Mucosa of descending colon (tissue), 3 donors: ENCODE measurements at regions not wholly inside any gene's neighbourhood (a gene's known extent, or its start where the extent isn't known, plus 50 kb on each side); places are given as distances from the start of the nearest gene placed in this dataset.

Experiments used
- ATAC-seq: fragments of 200-7000 bp; cut with Tn5 transposase; one replicate; pipeline ENCODE4 v1.9.1; 2020; ENCODE audit warnings: mild to moderate bottlenecking, moderate library complexity
- DNase-seq, 3 donors: peaks; one replicate each; pipeline ENCODE4 v3.0.0-alpha.2; 2020
- H3K36me3 ChIP-seq: fragments of 200-600 bp; one replicate; pipeline ENCODE4 v1.8.0; 2021; ENCODE audit warnings: low read depth, mild to moderate bottlenecking
- H3K4me1 ChIP-seq: fragments of 200-600 bp; one replicate; pipeline ENCODE4 v1.8.0; 2021; ENCODE audit warnings: low read depth, mild to moderate bottlenecking
- H3K4me3 ChIP-seq: fragments of 200-600 bp; one replicate; pipeline ENCODE4 v1.8.0; 2021; ENCODE audit warnings: mild to moderate bottlenecking
- H3K9me3 ChIP-seq: fragments of 200-600 bp; one replicate; pipeline ENCODE4 v1.8.0; 2021; ENCODE audit warnings: mild to moderate bottlenecking
- intact Hi-C, 2 donors: fragments of 100-400 bp; cut with DNase I in 1 of 2; cut with micrococcal nuclease in 1 of 2; formaldehyde crosslinking; loops; one replicate each; pipeline versions ENCODE4 v1.11.0 to v1.11.1; 2022; cut with DNase I, micrococcal nuclease
- TF ChIP-seq, protein P1 (sequence below): fragments of 200-600 bp; IDR thresholded peaks from one replicate; pipeline ENCODE4 v1.8.0; 2022; ENCODE audit warnings: antibody characterized with exemption, mild to moderate bottlenecking
- donor health status: DM: no; HTN: no; CAD: no; lungs with moderate emphysema.
- donor health status: DM: no; HTN: no; CAD: no.
- donor health status: DM: no; HTN: yes; CAD: no.

- no peaks in the 10 kb centered on the region for H3K4me1 ChIP-seq
- intact Hi-C loops, result no loop called here
- no peak overlapping the region for H3K4me3 ChIP-seq
- H3K36me3 ChIP-seq, result no peaks in the 10 kb centered on the region
- ATAC-seq (no peak), DNase-seq (no peak)
- H3K9me3 ChIP-seq, result no peaks in the 10 kb centered on the region
- TF ChIP-seq, protein P1, sequence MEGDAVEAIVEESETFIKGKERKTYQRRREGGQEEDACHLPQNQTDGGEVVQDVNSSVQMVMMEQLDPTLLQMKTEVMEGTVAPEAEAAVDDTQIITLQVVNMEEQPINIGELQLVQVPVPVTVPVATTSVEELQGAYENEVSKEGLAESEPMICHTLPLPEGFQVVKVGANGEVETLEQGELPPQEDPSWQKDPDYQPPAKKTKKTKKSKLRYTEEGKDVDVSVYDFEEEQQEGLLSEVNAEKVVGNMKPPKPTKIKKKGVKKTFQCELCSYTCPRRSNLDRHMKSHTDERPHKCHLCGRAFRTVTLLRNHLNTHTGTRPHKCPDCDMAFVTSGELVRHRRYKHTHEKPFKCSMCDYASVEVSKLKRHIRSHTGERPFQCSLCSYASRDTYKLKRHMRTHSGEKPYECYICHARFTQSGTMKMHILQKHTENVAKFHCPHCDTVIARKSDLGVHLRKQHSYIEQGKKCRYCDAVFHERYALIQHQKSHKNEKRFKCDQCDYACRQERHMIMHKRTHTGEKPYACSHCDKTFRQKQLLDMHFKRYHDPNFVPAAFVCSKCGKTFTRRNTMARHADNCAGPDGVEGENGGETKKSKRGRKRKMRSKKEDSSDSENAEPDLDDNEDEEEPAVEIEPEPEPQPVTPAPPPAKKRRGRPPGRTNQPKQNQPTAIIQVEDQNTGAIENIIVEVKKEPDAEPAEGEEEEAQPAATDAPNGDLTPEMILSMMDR, result no peak
Observed at GRCh38 chr7:130950054-130950453, 216.0 kb upstream of the KLF14 start.

- intact Hi-C loops, result no loop called here
- ATAC-seq (no peak), DNase-seq (no peak)
- Histone ChIP-seq H3K4me1 (no peaks in the 10 kb centered on the region), H3K36me3 (no peaks in the 10 kb centered on the region), H3K4me3 (no peak overlapping the region), H3K9me3 (no peaks in the 10 kb centered on the region)
- TF ChIP-seq, protein P1, result no peak
Observed at GRCh38 chr7:130950741-130951140, 216.7 kb upstream of the KLF14 start.

- intact Hi-C loops, result no loop called here
- peak; percentile 18 for ATAC-seq
- TF ChIP-seq, protein P1, result no peak
Observed at GRCh38 chr7:130951303-130951975, 217.4 kb upstream of the KLF14 start.

GRCh38 chr7:130951976-130952876, 218.2 kb upstream of the KLF14 start:
- intact Hi-C loops, result no loop called here

More at GRCh38 chr7:130951303-130951975, 217.4 kb upstream of the KLF14 start:
- DNase-seq, result no peak
- Histone ChIP-seq H3K4me3 (no peak overlapping the region), H3K4me1 (no peaks in the 10 kb centered on the region), H3K9me3 (no peaks in the 10 kb centered on the region), H3K36me3 (no peaks in the 10 kb centered on the region)

DNA sequence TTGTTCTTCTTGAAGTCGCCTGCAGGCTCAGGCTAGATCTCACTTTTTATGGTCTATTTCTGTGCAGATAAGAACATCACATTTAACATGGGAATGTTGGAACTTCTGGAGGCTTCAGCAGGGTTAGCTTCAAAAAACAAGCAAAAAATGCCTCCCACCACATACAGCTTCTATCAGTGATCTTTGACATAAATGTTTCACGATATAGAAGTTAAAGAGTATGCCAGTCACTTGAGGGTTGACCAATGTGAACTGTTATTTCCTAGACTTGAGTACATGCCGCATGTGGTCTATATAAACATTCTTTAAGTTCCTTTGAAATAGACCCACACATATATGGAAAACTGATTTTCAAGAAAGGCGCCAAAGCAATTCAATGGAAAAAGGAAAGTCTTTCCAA, 219.2 kb upstream of the KLF14 start:
- Histone ChIP-seq H3K9me3 (no peaks in the 10 kb centered on the region), H3K4me1 (no peaks in the 10 kb centered on the region), H3K36me3 (no peaks in the 10 kb centered on the region), H3K4me3 (no peak overlapping the region)
- no peak for ATAC-seq
- TF ChIP-seq, protein P1, result no peak
- intact Hi-C loops, result no loop called here
- DNase-seq, result no peak

More at GRCh38 chr7:130951976-130952876, 218.2 kb upstream of the KLF14 start:
- DNase-seq (no peak), ATAC-seq (no peak)
- no peaks in the 10 kb centered on the region for H3K9me3 ChIP-seq
- H3K36me3 ChIP-seq, result no peaks in the 10 kb centered on the region
- TF ChIP-seq, protein P1, result no peak
- H3K4me3 ChIP-seq, result no peak overlapping the region
- H3K4me1 ChIP-seq, result no peaks in the 10 kb centered on the region
